H9 (cell line): ENCODE measurements at regions not wholly inside any gene's neighbourhood (a gene's known extent, or its start where the extent isn't known, plus 50 kb on each side); places are given as distances from the start of the nearest gene placed in this dataset.

Source experiments
- DNase-seq: peaks from one replicate; pipeline ENCODE4 v3.0.0-alpha.2; 2017
- H2AFZ ChIP-seq: one replicate; pipeline ENCODE4 v1.6.1; 2013; ENCODE audit warnings: mild to moderate bottlenecking, low read length, control low read depth, moderate library complexity
- H2AK5ac ChIP-seq: 2 replicates; pipeline ENCODE4 v1.6.1; 2013; ENCODE audit warnings: low read length, control low read depth, mixed read lengths; ENCODE audit not compliant: insufficient read length
- H2BK120ac ChIP-seq: one replicate; pipeline ENCODE4 v1.6.1; 2013; ENCODE audit warnings: low read depth, mild to moderate bottlenecking, low read length, control low read depth, inconsistent platforms; ENCODE audit not compliant: poor library complexity, severe bottlenecking
- H2BK12ac ChIP-seq: 2 replicates; pipeline ENCODE4 v1.6.1; 2013; ENCODE audit warnings: low read length, control low read depth, mixed read lengths, low read depth; ENCODE audit not compliant: insufficient read length
- H2BK15ac ChIP-seq: 2 replicates; pipeline ENCODE4 v1.6.1; 2013; ENCODE audit warnings: low read depth, low read length, control low read depth
- H2BK20ac ChIP-seq: one replicate; pipeline ENCODE4 v1.6.1; 2013; ENCODE audit warnings: low read depth, mild to moderate bottlenecking, low read length, control low read depth, inconsistent platforms; ENCODE audit not compliant: poor library complexity, severe bottlenecking
- H2BK5ac ChIP-seq: 2 replicates; pipeline ENCODE4 v1.6.1; 2013; ENCODE audit warnings: low read length, control low read depth, mixed read lengths; ENCODE audit not compliant: insufficient read length
- H3K14ac ChIP-seq: 2 replicates; pipeline ENCODE4 v1.6.1; 2013; ENCODE audit warnings: low read length, control low read depth; ENCODE audit not compliant: insufficient read depth
- H3K18ac ChIP-seq: 2 replicates; pipeline ENCODE4 v1.6.1; 2013; ENCODE audit warnings: low read depth, mild to moderate bottlenecking, mixed read lengths, low read length, control low read depth; ENCODE audit not compliant: insufficient read length
- H3K23ac ChIP-seq: 2 replicates; pipeline ENCODE4 v1.6.1; 2013; ENCODE audit warnings: low read length, control low read depth, mixed read lengths, low read depth; ENCODE audit not compliant: insufficient read length
- H3K23me2 ChIP-seq: 2 replicates; pipeline ENCODE4 v1.6.1; 2013; ENCODE audit warnings: low read depth, mild to moderate bottlenecking, mixed read lengths, low read length, control low read depth; ENCODE audit not compliant: insufficient read length, poor library complexity, severe bottlenecking
- H3K27ac ChIP-seq: 2 replicates; pipeline ENCODE4 v1.5.1; 2013; ENCODE audit warnings: low read length, control low read depth, mixed read lengths, low read depth; ENCODE audit not compliant: insufficient read length
- H3K27me3 ChIP-seq: 2 replicates; pipeline ENCODE4 v1.6.1; 2013; ENCODE audit warnings: low read length, control low read depth, inconsistent platforms; ENCODE audit not compliant: insufficient read depth
- H3K4ac ChIP-seq: 2 replicates; pipeline ENCODE4 v1.6.1; 2013; ENCODE audit warnings: low read depth, mild to moderate bottlenecking, control low read depth, inconsistent platforms, low read length, moderate library complexity
- H3K4me1 ChIP-seq: 2 replicates; pipeline ENCODE4 v1.6.1; 2013; ENCODE audit warnings: low read length, control low read depth, inconsistent platforms; ENCODE audit not compliant: insufficient read depth
- H3K4me2 ChIP-seq: 2 replicates; pipeline ENCODE4 v1.6.1; 2013; ENCODE audit warnings: low read length, control low read depth, mixed read lengths; ENCODE audit not compliant: insufficient read length, insufficient read depth
- H3K56ac ChIP-seq: 2 replicates; pipeline ENCODE4 v1.6.1; 2013; ENCODE audit warnings: low read depth, mild to moderate bottlenecking, mixed read lengths, low read length, control low read depth; ENCODE audit not compliant: insufficient read length
- H3K79me1 ChIP-seq: 2 replicates; pipeline ENCODE4 v1.6.1; 2013; ENCODE audit warnings: low read depth, mild to moderate bottlenecking, moderate library complexity, low read length, control low read depth, inconsistent platforms; ENCODE audit not compliant: insufficient read depth, poor library complexity, severe bottlenecking
- H3K79me2 ChIP-seq: 2 replicates; pipeline ENCODE4 v1.6.1; 2013; ENCODE audit warnings: low read length, control low read depth, inconsistent platforms; ENCODE audit not compliant: insufficient read depth
- H3K9ac ChIP-seq: 2 replicates; pipeline ENCODE4 v1.6.1; 2013; ENCODE audit warnings: low read length, control low read depth, mixed read lengths; ENCODE audit not compliant: insufficient read length; ENCODE audit errors: extremely low read depth
- H3K9me3 ChIP-seq: one replicate; pipeline ENCODE4 v1.6.1; 2013; ENCODE audit warnings: low read depth, low read length, inconsistent platforms; ENCODE audit not compliant: control insufficient read depth
- H3T11ph ChIP-seq: one replicate; pipeline ENCODE4 v1.6.1; 2013; ENCODE audit warnings: mild to moderate bottlenecking, low read length, control low read depth, inconsistent platforms
- H4K20me1 ChIP-seq: one replicate; pipeline ENCODE4 v1.6.1; 2013; ENCODE audit not compliant: control insufficient read depth, insufficient read length, insufficient read depth
- H4K5ac ChIP-seq: 2 replicates; pipeline ENCODE4 v1.6.1; 2013; ENCODE audit warnings: low read depth, mild to moderate bottlenecking, mixed read lengths, low read length, control low read depth; ENCODE audit not compliant: insufficient read length
- H4K8ac ChIP-seq: replicated peaks from 2 replicates; pipeline ENCODE4 v1.6.1; 2013; ENCODE audit warnings: low read length, control low read depth, mixed read lengths, low read depth; ENCODE audit not compliant: insufficient read length
- H4K91ac ChIP-seq: 2 replicates; pipeline ENCODE4 v1.6.1; 2013; ENCODE audit warnings: low read depth, mild to moderate bottlenecking, moderate library complexity, mixed read lengths, low read length, control low read depth; ENCODE audit not compliant: insufficient read length
- H3K27ac Mint-ChIP-seq, 3 experiments: 2 replicates in 2 of 3; 3 replicates in 1 of 3; pipeline ENCODE4 v1.8.0; 2020 to 2021; ENCODE audit warnings: mixed read lengths in 3 of 3, mild to moderate bottlenecking in 1 of 3, moderate library complexity in 1 of 3
- H3K27me3 Mint-ChIP-seq: 2 replicates; pipeline ENCODE4 v1.8.0; 2021; ENCODE audit warnings: low read depth, mild to moderate bottlenecking, moderate library complexity, mixed read lengths
- H3K36me3 Mint-ChIP-seq, 3 experiments: 2 replicates in 2 of 3; 3 replicates in 1 of 3; pipeline ENCODE4 v1.8.0; 2020 to 2021; ENCODE audit warnings: low read depth in 3 of 3, mixed read lengths in 3 of 3; ENCODE audit not compliant: insufficient read depth in 1 of 3
- H3K4me1 Mint-ChIP-seq, 2 experiments: 2 replicates each; pipeline ENCODE4 v1.8.0; 2020; ENCODE audit warnings: mixed read lengths in 2 of 2
- H3K4me3 Mint-ChIP-seq, 2 experiments: 2 replicates in 1 of 2; 3 replicates in 1 of 2; pipeline ENCODE4 v1.8.0; 2020 to 2021; ENCODE audit warnings: mild to moderate bottlenecking in 2 of 2, mixed read lengths in 2 of 2, moderate library complexity in 1 of 2
- H3K9me3 Mint-ChIP-seq, 2 experiments: 2 replicates in 1 of 2; 3 replicates in 1 of 2; pipeline ENCODE4 v1.8.0; 2020; ENCODE audit warnings: mild to moderate bottlenecking in 2 of 2, mixed read lengths in 2 of 2, moderate library complexity in 1 of 2
- CTCF ChIP-seq: fragments of 200-600 bp; sonication (generic); conservative IDR thresholded peaks from 3 replicates; pipeline ENCODE4 v1.8.0; 2021; ENCODE audit warnings: antibody characterized with exemption, mild to moderate bottlenecking
- WGBS: extraction: QIAGEN DNeasy Blood & Tissue Kit; methylation state at CpG from one replicate; pipeline ENCODE4 v1.1.7; 2013; ENCODE audit warnings: missing lambda C conversion rate, low lambda C conversion rate, mixed read lengths; ENCODE audit not compliant: insufficient read length; ENCODE audit errors: extremely low coverage; 5-methylcytosine and 5-hydroxymethylcytosine counted together

- H2BK120ac ChIP-seq = no peak overlapping the region
- H3T11ph ChIP-seq = no peak overlapping the region
- H3K4me3 Mint-ChIP-seq = no peak overlapping the region
- H4K91ac ChIP-seq = no peak overlapping the region
- no peak overlapping the region for H3K27ac Mint-ChIP-seq
- H3K56ac ChIP-seq = no peak overlapping the region
- H3K23ac ChIP-seq = no peak overlapping the region
- H3K27ac ChIP-seq = no peak overlapping the region
- DNase-seq = no peak
- H2AK5ac ChIP-seq = no peak overlapping the region
- H2BK5ac ChIP-seq = no peak overlapping the region
- H2BK12ac ChIP-seq = no peak overlapping the region
- no peak overlapping the region for H3K4me2 ChIP-seq
- H2BK20ac ChIP-seq = no peak overlapping the region
- no peaks in the 10 kb centered on the region for H3K79me2 ChIP-seq
- no peak overlapping the region for H3K14ac ChIP-seq
- WGBS = no CpG with 5 or more reads among the region's 1 CpG
- H3K27me3 Mint-ChIP-seq = no peaks in the 10 kb centered on the region
- no peaks in the 10 kb centered on the region for H3K27me3 ChIP-seq
- TF ChIP-seq CTCF = no peak
- no peaks in the 10 kb centered on the region for H4K20me1 ChIP-seq
- H4K8ac ChIP-seq = no peak overlapping the region
- H3K36me3 Mint-ChIP-seq = no peaks in the 10 kb centered on the region; a peak in 1 of 7 replicates
- H3K23me2 ChIP-seq = no peaks in the 10 kb centered on the region
- H3K18ac ChIP-seq = no peak overlapping the region
- no peak overlapping the region for H2BK15ac ChIP-seq
- H2AFZ ChIP-seq = no peak overlapping the region
- no peaks in the 10 kb centered on the region for H3K4me1 ChIP-seq
- no peaks in the 10 kb centered on the region for H3K9me3 ChIP-seq
- H3K4me1 Mint-ChIP-seq = peaks cover 4 to 7% of the 10 kb centered on the region in 2 experiments; a peak in 3 of 4 replicates
- no peak overlapping the region for H3K4ac ChIP-seq
- no peak overlapping the region for H4K5ac ChIP-seq
- H3K79me1 ChIP-seq = no peaks in the 10 kb centered on the region
- peaks cover 0 to under 1% of the 10 kb centered on the region in 2 experiments; a peak in 1 of 5 replicates for H3K9me3 Mint-ChIP-seq
- H3K9ac ChIP-seq = no peak overlapping the region
These were observed 875.4 kb downstream of the SLITRK6 start for GRCh38 chr13:84923831-84924230.
